ENCODE measurements at regions not wholly inside any gene's neighbourhood (a gene's known extent, or its start where the extent isn't known, plus 50 kb on each side); places are given as distances from the start of the nearest gene placed in this dataset.

DNA sequence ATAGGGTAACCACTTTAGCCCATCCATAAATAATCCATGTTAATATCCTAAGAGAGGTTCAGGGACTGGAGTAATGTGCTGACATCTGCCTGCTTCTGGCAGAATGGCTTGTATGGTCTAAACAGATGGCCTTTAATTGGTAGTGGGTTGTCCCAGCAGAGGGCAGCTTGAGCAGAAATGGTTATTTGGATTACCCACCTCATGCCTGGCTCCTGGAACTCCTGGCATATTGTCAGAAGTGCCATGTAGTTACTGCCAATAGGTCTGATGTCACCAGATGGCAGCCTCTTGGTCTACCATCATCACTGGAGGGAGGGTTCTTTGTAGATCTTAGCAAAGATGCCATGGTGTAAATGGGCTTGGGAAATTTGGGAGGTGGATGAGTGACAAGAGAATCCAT, 157.5 kb upstream of the SOX9 start:
- Histone ChIP-seq H3K36me3 (no peaks in the 10 kb centered on the region), H3K27ac (no peak overlapping the region), H3K9me3 (no peaks in the 10 kb centered on the region), H3K4me1 (no peaks in the 10 kb centered on the region), H3K4me3 (no peak overlapping the region), H3K27me3 (no peaks in the 10 kb centered on the region)
- intact Hi-C loops (cut with DNase I): no loop called here
- TF ChIP-seq, protein P1, sequence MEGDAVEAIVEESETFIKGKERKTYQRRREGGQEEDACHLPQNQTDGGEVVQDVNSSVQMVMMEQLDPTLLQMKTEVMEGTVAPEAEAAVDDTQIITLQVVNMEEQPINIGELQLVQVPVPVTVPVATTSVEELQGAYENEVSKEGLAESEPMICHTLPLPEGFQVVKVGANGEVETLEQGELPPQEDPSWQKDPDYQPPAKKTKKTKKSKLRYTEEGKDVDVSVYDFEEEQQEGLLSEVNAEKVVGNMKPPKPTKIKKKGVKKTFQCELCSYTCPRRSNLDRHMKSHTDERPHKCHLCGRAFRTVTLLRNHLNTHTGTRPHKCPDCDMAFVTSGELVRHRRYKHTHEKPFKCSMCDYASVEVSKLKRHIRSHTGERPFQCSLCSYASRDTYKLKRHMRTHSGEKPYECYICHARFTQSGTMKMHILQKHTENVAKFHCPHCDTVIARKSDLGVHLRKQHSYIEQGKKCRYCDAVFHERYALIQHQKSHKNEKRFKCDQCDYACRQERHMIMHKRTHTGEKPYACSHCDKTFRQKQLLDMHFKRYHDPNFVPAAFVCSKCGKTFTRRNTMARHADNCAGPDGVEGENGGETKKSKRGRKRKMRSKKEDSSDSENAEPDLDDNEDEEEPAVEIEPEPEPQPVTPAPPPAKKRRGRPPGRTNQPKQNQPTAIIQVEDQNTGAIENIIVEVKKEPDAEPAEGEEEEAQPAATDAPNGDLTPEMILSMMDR (IDR thresholded peaks at IDR 0.05): no peak
- no peak for DNase-seq (ENCODE audit: low spot score in 2 of 2)

DNA sequence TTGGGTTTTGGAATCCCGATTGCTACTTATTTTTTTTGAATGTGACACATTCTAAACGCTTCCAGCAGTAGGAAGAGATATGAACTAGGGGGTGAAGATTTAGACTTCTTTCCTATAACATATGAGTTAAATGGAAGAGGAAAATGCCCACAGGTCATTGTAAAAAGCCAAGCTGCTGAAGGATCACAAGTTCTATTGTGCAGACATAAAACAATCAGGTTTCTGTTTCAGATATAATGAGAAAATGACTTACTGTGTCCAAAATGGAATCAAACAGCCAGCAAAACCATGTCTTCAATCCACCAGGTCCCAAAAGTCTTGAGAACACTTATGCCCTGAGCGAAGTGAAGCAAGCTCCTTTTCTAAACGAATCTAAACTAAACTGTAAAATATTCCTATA, 157.0 kb upstream of the SOX9 start:
- no peak overlapping the region for H3K27ac ChIP-seq
- H3K4me1 ChIP-seq: no peaks in the 10 kb centered on the region
- H3K4me3 ChIP-seq: no peak overlapping the region
- H3K9me3 ChIP-seq: no peaks in the 10 kb centered on the region
- no peaks in the 10 kb centered on the region for H3K36me3 ChIP-seq
- no peaks in the 10 kb centered on the region for H3K27me3 ChIP-seq
- intact Hi-C loops (cut with DNase I): no loop called here
- DNase-seq (ENCODE audit: low spot score in 2 of 2): no peak
- TF ChIP-seq, protein P1 (IDR thresholded peaks at IDR 0.05): no peak

DNA sequence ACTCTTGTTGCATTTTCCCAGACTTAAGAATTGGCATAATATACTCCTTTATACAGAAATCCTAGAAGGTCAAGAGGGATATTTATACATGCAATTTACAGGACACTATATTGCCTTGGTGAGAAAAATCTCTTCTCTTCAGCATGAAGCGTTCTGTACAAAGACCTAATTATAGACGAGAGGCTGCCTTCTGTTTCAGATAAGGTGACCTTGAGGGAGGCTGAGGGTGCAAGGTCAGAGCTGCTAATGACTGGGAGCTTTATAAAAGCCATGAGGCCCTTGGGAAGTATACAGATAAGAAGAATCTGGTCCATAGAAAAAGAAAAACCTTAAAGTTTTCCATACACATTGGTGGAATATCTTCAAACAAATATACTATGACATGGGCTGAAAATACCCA, 156.3 kb upstream of the SOX9 start:
- no peak overlapping the region for H3K27ac ChIP-seq
- no peaks in the 10 kb centered on the region for H3K9me3 ChIP-seq
- intact Hi-C loops (cut with DNase I): no loop called here
- H3K4me3 ChIP-seq: no peak overlapping the region
- no peaks in the 10 kb centered on the region for H3K4me1 ChIP-seq
- no peak for DNase-seq (ENCODE audit: low spot score in 2 of 2)
- TF ChIP-seq, protein P1 (IDR thresholded peaks at IDR 0.05): no peak
- H3K27me3 ChIP-seq: no peaks in the 10 kb centered on the region
- H3K36me3 ChIP-seq: no peaks in the 10 kb centered on the region

DNA sequence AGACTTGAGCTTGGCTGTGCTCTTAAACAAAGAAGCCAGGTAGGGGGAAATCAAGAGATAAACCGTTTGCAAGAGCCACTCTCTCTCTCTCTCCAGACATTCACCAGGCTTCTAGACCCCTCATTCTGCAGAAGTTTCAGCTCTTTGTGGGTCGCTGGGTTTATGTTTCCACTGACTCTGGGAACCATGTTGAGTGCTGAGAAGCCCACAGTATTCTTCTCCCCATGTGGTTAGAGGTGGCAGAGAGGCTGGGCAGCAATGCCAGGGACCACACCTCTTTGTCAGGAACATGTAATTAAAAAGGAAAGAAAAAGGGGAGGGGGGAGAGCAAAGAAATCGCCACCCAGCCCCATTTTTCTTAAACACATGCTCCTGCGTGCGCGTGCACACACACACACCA, 154.8 kb upstream of the SOX9 start:
- Histone ChIP-seq H3K36me3 (no peaks in the 10 kb centered on the region), H3K4me1 (no peaks in the 10 kb centered on the region), H3K9me3 (no peaks in the 10 kb centered on the region), H3K4me3 (peak overlapping the region in 1 of 2 donors; percentile 22), H3K27me3 (no peaks in the 10 kb centered on the region), H3K27ac (no peak overlapping the region)
- DNase-seq (ENCODE audit: low spot score in 2 of 2): no peak
- intact Hi-C loops (cut with DNase I): loop anchor here (1.0 kb wide), 1 partner anchor 10 kb away; no protein-coding TSS in a partner anchor
- TF ChIP-seq, protein P1 (IDR thresholded peaks at IDR 0.05): no peak

DNA sequence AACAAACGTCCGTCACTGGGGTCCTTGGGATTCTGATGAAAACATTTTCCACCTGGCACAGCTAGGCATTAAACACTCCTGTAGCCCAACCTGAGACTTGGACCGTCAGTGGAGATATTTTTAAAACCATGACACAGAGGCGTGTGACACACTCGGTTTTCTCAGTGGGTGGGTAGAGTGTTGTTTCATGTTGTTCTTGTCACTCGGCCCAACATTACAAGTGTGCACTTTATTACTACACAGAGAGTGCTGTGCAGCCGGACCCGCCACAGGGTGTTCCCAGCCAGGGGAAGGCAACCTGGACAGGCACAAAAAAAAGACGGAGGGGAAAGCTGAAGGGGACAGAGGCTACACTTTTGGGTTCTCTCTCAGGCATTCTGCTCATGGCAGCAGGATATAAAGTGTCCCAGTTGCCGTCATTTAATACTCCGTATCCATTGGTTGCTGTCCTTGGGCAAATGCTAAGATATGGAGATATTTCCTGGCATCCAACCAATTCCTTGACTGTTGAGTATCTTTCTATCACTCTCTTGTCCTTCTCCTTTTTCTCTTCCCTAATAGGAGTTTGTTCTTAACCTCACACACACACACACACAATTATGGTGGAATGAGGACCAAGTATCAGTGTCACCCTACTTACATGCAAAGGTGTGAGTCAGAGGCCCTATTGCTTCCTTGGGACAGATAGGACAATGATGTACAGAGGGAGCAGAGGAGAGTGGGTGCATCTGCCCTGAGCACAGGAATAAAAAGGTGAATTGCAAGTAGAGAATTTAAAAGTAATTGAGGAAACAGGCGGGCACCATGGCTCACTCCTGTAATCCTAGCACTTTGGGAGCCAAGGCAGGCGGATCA, 154.1 kb upstream of the SOX9 start:
- peak in 1 of 2 donors; percentile 73 for DNase-seq (ENCODE audit: low spot score in 2 of 2)
- no peaks in the 10 kb centered on the region for H3K9me3 ChIP-seq
- no peaks in the 10 kb centered on the region for H3K4me1 ChIP-seq
- H3K36me3 ChIP-seq: no peaks in the 10 kb centered on the region
- no peaks in the 10 kb centered on the region for H3K27me3 ChIP-seq
- TF ChIP-seq, protein P1 (IDR thresholded peaks at IDR 0.05): no peak
- H3K4me3 ChIP-seq: peak overlapping the region in 1 of 2 donors; percentile 22
- no peak overlapping the region for H3K27ac ChIP-seq
- intact Hi-C loops (cut with DNase I): loop anchor here (1.0 kb wide), 1 partner anchor 10 kb away; no protein-coding TSS in a partner anchor
